Heart left ventricle (tissue), 13 donors: ENCODE measurements at regions not wholly inside any gene's neighbourhood (a gene's known extent, or its start where the extent isn't known, plus 50 kb on each side); places are given as distances from the start of the nearest gene placed in this dataset.

Experiments
- POLR2A ChIP-seq, 2 donors: fragments of 450-650 bp; IDR thresholded peaks; one replicate each; pipeline ENCODE4 v1.6.1; 2017; ENCODE audit warnings: antibody characterized with exemption in 2 of 2, mild to moderate bottlenecking in 2 of 2, moderate library complexity in 2 of 2
- TF ChIP-seq, protein P1 (sequence below), 12 donors: fragments of 200-600 bp; sonication (generic) in 4 of 12; IDR thresholded peaks; one replicate each; pipeline versions ENCODE4 v1.5.0 to v1.8.0; 2018 to 2022; ENCODE audit warnings: antibody characterized with exemption in 12 of 12, mild to moderate bottlenecking in 5 of 12
- donor health status: ischemic (EF 13 %, LVEDD 7.1; RV severe dilation, severe dysfunction).
- donor health status: DM: no; HTN: yes; CAD: no.
- donor health status: DM: no; HTN: no; CAD: no.
- donor health status: ischemic (EF 25% LVEDD 6.9; RV normal size, moderate dysfunction).
- donor health status: ischemic (EF 25% LVEDD 5.7; RV mildly dilated, moderate dysfunction).
- donor health status: ischemic (EF 35%, LVEDD 5.7; RV mildly dilated, moderate dysfunction).
- donor health status: nonischemic (EF 11% LVEDD 7.7; RV severe dilation, severe dysfunction).
- donor health status: DM: yes; HTN: yes; CAD: no.
- donor health status: PGD.
- donor health status: ischemic (EF 29% LVEDD 5.4; RV normal size, mild dysfunction).
- donor health status: nonischemic (EF 23%, LVEDD 6.1; RV moderate dilation, normal function).

DNA sequence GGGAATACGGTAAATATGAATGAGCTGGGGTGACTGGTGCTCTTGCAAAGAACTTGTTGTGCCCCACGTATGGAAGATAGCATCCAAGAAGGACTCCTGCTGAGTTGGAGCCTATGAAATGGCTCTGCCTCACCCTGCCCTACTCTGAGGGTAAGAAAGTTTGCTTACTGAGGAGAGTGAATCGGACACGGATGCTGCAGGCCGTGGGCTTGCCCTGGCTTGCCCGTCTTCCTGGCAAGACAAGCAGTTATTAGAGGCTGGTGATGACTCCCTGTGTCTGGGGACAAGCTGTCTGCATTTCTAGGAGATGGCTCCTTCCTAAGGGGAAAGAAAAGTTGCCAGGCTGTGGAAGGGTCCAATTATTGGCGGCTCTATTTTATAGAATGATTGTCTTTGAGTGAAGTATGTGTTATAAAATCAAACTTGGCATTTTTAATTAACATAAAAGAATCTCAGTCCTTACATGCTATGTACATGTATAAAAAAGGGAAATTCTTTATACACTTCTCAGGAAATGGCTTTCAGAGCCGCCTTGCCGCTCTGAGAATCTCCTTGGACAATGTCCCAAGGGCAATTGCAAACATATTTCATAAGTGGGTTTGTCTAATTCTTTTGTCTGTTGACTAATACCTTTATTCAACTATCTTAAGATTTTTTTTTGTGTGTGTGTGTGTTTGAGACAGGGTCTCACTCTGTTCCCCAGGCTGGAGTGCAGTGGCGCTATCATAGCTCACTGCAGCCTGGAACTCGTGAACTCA is 64.6 kb downstream of the CYP26A1 start:
- TF ChIP-seq, protein P1, sequence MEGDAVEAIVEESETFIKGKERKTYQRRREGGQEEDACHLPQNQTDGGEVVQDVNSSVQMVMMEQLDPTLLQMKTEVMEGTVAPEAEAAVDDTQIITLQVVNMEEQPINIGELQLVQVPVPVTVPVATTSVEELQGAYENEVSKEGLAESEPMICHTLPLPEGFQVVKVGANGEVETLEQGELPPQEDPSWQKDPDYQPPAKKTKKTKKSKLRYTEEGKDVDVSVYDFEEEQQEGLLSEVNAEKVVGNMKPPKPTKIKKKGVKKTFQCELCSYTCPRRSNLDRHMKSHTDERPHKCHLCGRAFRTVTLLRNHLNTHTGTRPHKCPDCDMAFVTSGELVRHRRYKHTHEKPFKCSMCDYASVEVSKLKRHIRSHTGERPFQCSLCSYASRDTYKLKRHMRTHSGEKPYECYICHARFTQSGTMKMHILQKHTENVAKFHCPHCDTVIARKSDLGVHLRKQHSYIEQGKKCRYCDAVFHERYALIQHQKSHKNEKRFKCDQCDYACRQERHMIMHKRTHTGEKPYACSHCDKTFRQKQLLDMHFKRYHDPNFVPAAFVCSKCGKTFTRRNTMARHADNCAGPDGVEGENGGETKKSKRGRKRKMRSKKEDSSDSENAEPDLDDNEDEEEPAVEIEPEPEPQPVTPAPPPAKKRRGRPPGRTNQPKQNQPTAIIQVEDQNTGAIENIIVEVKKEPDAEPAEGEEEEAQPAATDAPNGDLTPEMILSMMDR (IDR thresholded peaks at IDR 0.05): no peak
- TF ChIP-seq POLR2A (IDR thresholded peaks at IDR 0.05): no peak
